Hepatocyte (in vitro differentiated cells): ENCODE measurements at regions not wholly inside any gene's neighbourhood (a gene's known extent, or its start where the extent isn't known, plus 50 kb on each side); places are given as distances from the start of the nearest gene placed in this dataset.

Experiments used
- EZH2phosphoT487 ChIP-seq: fragments of 200-600 bp; sonication (generic); IDR thresholded peaks from one replicate; pipeline ENCODE4 v1.6.1; 2018; ENCODE audit warnings: antibody characterized with exemption, mild to moderate bottlenecking, low read depth, moderate library complexity; ENCODE audit not compliant: unreplicated experiment, severe bottlenecking
- TF ChIP-seq, protein P1 (sequence below): fragments of 200-600 bp; sonication (generic); IDR thresholded peaks from 2 replicates; pipeline ENCODE4 v1.5.1; 2016; ENCODE audit warnings: antibody characterized with exemption, mild to moderate bottlenecking; ENCODE audit not compliant: poor library complexity

GRCh38 chr6:144919560-144919959 is 634.4 kb downstream of the UTRN start:
- TF ChIP-seq, protein P1, sequence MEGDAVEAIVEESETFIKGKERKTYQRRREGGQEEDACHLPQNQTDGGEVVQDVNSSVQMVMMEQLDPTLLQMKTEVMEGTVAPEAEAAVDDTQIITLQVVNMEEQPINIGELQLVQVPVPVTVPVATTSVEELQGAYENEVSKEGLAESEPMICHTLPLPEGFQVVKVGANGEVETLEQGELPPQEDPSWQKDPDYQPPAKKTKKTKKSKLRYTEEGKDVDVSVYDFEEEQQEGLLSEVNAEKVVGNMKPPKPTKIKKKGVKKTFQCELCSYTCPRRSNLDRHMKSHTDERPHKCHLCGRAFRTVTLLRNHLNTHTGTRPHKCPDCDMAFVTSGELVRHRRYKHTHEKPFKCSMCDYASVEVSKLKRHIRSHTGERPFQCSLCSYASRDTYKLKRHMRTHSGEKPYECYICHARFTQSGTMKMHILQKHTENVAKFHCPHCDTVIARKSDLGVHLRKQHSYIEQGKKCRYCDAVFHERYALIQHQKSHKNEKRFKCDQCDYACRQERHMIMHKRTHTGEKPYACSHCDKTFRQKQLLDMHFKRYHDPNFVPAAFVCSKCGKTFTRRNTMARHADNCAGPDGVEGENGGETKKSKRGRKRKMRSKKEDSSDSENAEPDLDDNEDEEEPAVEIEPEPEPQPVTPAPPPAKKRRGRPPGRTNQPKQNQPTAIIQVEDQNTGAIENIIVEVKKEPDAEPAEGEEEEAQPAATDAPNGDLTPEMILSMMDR, result no peak
- TF ChIP-seq EZH2phosphoT487, result no peak
